Erythroblast (primary cell): ENCODE measurements at regions not wholly inside any gene's neighbourhood (a gene's known extent, or its start where the extent isn't known, plus 50 kb on each side); places are given as distances from the start of the nearest gene placed in this dataset.
"Not testable (repeated sequence)": the region's sequence is repeated elsewhere in the genome, so short reads cannot be mapped to it uniquely, and the experiment has no call there.

Experiments used
- DNase-seq, 2 experiments: peaks; one replicate each; lab custom pipeline; 2025; lab: John Stamatoyannopoulos, UW
- GATA1 ChIP-seq: IDR thresholded peaks from 2 replicates; pipeline ENCODE4 v1.6.1; 2011; ENCODE audit warnings: low read depth, mild to moderate bottlenecking, control low read depth, low read length, moderate library complexity
- POLR2A ChIP-seq: IDR thresholded peaks from 2 replicates; pipeline ENCODE4 v1.6.1; 2011; ENCODE audit warnings: mild to moderate bottlenecking, low read length

DNA sequence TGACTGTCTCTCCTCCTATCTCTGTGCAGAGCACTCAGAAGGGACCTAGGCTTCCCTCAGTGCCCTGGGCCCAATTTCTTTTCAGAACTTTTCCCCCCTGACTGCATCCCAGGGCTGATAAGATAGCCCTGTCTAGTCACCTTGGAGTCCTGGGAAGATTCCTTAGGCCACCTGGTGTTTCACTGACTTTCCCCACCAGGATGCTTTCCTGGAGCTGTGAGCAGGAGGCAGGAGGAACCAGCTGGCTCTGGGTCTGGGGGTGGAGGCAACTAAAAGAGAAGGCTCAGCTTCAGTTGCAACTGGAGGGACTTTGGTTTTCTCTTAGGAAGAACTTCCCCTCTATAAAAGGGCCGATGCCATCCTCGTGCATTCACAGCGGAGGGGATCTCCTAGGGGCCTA, 115.1 kb downstream of the TNFRSF13B start:
- DNase-seq = not testable (repeated sequence)

DNA sequence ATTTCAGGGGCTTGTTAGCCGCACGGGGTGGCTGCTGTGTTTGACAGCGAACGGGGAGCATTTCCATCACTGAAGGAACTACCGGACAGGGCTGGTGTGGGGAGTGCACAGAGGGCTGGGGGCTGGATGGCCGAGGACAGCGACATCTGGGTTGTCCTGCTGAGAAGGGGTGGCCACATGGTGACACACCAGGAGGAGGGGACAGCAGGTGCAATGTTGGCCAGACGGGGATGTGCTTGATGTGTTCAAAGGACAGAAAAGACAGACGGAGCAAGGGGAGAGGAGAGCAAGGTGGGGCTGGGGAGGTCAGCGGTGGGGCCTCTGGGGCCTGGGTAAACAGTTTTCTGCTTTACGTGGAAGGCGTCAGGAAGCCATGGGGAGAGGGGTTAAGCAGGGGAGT, 115.7 kb downstream of the TNFRSF13B start:
- DNase-seq = not testable (repeated sequence)

GRCh38 chr17:16854636-16855035, 117.3 kb downstream of the TNFRSF13B start:
- not testable (repeated sequence) for DNase-seq

GRCh38 chr17:16853661-16854320, 118.1 kb downstream of the TNFRSF13B start:
- no peak for DNase-seq
- TF ChIP-seq POLR2A = no peak
- TF ChIP-seq GATA1 = no peak

DNA sequence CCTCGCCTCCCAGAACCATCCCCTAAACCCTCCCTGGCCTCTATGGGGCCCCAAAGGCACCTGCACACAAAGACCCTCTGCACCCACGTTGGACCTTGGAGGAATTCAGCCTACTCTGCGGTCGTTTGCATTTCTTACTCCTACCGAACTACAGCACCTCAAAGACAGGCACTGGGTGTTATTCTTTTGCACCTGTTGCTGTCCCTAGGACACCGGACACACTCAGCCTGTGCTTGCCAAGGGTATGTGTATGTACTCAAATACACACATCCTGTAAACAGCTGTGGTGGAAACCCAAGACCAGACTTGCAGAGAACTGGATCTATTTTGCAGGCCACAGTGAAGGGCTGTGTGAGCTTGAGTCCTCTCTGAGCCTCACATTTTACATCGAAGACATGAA, 122.1 kb downstream of the TNFRSF13B start:
- not testable (repeated sequence) for DNase-seq

DNA sequence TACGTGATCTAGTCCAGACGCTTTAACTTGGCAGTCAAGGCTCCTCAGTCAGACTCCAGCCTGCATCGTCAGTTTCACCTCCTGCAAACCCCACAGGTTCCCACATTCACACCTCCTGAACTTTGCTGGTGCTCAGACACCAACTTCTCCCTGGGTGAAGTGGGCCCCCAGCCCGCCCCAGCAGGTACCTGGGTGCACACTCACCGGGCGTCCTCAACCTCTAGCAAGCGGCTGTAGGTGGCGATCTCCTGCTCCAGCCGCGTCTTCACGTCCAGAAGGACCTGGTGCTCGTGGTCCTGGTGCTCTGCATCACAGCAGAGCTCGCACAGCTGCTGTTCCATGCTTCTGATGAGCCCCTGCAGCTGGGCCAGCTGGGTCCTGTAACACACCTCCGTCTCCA, 122.9 kb downstream of the TNFRSF13B start:
- not testable (repeated sequence) for DNase-seq

GRCh38 chr17:16845098-16845497, 126.8 kb downstream of the TNFRSF13B start:
- DNase-seq = not testable (repeated sequence)

GRCh38 chr17:16844669-16845068, 127.2 kb downstream of the TNFRSF13B start:
- DNase-seq = not testable (repeated sequence)

- DNase-seq = not testable (repeated sequence)
Measured at GRCh38 chr17:16843511-16843910, 128.4 kb downstream of the TNFRSF13B start.

DNA sequence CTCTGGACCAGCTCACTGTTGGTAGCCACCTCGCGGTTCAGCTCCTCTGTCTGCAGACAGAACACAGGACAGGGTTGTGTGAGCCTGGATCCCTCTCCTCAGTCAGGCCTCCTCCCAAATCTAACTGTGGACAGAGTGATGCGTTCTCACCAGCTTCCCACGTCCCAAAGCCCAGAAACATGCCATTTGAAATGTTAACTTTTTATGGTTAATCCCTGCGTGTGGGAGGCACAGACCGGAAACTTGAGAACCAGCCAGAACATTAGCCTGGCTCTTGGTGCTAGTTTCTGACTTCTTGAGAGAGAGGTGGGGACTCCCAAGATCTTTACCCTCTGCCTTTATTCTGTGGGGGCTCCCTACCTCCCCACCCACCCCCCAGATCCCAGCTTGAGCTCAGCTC, 129.6 kb downstream of the TNFRSF13B start:
- not testable (repeated sequence) for DNase-seq

GRCh38 chr17:16841896-16842295, 130.0 kb downstream of the TNFRSF13B start:
- DNase-seq = not testable (repeated sequence)

DNA sequence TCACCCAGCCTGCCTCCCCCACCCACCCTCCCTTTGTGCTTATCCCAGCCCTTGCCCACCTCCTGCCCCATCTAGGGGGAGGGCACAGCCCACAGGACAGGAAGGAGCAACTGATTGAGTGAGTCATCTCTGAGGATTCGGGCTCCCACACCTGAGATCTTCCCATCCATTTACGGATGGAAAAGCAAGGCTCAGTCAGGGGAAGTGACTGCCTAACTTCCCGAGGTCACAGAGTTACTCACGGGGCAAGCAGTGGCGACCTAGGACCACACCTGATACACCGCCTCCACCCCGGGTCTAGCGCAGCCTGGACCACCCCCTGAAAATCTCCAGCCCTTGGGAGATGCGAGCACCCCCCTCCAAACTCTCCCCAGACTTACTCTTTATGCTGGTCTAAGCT, 131.7 kb downstream of the TNFRSF13B start:
- DNase-seq = not testable (repeated sequence)

GRCh38 chr17:16839242-16840175, 132.4 kb downstream of the TNFRSF13B start:
- not testable (repeated sequence) for DNase-seq

DNA sequence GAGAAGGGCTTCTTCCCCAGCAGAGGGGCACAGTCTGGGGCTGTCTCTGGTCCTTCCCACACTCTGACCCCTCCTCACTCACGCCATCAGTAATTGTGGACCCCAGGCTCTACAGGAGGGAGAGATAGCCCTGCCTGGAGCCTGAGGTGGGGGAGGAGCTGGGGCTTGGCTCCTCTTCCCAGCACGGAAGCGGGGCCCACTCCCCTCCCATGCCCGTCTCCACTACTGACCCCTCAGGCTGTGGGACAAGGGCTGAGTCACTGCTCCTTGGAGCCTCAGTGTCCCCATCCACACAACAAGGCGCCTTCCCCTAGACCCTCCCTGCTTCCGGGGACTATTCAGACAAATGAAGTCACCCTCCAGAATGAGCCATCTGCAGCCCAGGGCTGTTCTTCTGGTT, 133.1 kb downstream of the TNFRSF13B start:
- DNase-seq = not testable (repeated sequence)

DNA sequence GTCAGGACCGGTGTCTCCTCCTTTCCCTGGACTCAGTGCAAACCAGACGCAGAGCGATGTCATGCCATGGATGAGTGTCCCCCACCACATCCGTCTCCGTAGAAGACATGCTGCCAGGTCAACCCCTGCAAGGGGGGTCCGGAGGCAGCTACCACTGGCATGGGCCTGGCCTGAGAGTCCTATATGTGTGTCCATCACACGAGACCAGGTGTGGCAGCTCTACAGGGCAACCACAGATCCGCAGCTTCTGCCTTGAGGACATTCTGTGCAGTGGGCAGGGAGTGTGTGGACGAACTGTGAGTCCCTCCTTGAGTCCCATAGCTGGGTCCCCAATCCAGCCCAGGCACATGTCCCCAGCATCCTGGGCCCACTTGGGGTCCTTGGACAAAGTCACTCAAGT, 133.6 kb downstream of the TNFRSF13B start:
- DNase-seq = not testable (repeated sequence)

DNA sequence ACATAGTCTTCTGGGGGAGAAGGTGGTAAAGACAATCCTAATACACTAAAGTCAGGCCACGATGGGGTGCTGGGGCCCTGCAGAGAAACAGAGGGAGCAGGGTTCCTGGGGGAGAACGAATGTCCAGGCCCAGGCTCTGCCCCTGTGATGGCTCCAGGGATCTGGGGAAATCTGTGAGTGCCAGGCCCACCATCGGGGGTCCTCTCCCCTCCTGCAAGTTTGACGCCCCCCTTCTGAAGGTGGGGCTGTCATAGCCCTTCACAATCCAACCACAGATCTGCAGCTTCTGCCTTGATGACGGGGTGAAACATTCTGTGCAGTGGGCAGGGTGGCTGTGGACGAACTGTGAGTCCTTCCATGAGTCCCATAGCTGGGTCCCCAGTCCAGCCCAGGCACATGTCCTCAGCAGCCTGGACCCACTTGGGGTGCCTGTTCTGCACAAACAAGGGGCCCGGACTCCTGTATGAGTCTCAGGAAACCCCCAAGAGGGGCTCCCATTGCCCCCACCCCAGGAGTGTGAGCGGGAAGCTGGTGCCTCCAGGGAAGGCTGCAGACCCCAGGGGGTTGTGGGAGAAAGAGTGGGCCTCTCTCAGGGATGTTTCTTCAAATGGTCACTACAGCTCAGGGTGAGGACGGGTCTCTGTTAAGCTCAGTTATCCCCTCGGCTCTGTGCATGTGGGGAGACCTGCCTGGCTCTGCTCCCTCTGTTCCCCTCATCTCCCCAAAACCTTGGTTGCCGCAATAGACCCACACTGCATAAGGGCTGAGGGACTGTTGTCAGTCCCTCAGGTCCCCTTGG, 134.3 kb downstream of the TNFRSF13B start:
- DNase-seq = not testable (repeated sequence)

GRCh38 chr17:16836315-16836915, 135.5 kb downstream of the TNFRSF13B start:
- DNase-seq = not testable (repeated sequence)

GRCh38 chr17:16833517-16833916, 138.4 kb downstream of the TNFRSF13B start:
- DNase-seq = not testable (repeated sequence)

DNA sequence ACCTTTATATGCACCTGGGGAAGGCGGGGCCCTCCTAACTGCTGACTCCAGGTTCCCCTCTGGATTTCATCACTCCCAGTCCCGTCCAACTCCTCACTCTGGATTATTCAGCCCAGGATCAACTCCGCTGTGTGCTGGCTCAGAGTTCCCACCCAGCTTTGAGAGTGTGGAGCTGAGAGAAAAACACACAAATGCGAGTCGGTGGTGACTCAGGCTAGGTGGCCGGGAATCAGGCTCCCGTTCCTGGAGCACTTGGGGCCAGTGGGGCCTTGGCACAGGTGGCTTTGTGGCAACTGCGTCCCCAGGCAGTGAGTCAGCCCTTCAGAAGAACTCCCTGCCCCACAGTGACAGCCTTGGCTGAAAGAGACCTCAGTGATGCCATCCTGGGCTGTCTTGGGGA, 139.1 kb downstream of the TNFRSF13B start:
- DNase-seq = not testable (repeated sequence)

DNA sequence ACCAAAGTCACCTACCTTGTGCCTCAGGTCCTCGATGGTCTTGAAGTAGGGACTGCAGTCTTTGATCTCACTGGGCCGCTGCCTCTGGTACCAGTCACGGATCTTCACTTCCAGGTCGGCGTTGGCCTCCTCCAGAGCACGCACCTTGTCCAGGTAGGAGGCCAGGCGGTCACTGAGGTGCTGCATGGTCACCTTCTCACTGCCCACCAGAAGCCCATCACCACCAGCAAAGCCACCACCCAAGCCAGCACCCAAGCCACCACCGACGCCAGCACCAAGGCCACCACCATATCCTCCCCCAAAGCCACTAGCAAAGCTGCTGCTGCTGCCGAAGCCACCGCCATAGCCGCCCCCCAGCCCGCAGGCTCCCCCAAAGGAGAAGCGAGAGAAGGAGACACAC, 139.7 kb downstream of the TNFRSF13B start:
- DNase-seq = not testable (repeated sequence)

DNA sequence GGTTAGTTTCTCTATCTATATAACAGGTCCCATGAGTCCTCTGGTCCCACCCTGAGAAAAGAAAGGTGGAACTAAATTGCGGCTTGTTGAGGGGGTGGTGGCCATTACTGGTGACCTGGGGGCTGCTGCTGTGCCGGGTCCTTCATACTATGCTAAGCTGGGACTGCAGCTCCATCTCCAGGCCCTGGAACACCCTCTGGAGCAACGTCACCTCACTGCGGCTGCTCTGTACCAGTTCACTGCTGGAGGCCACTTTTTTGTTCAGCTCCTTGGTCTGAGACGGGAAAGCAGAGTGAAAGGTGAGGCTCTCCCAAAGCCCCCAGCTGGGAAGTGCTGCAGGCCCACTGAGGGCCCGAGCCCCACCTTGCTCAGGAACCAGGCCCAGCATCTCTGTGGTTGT, 140.7 kb downstream of the CCDC144A start:
- not testable (repeated sequence) for DNase-seq
